Omental fat pad (tissue), 3 donors: ENCODE measurements at regions not wholly inside any gene's neighbourhood (a gene's known extent, or its start where the extent isn't known, plus 50 kb on each side); places are given as distances from the start of the nearest gene placed in this dataset.

Source experiments
- ATAC-seq: fragments of 150-250 bp; one replicate; pipeline ENCODE4 v1.9.1; 2016; ENCODE audit warnings: mild to moderate bottlenecking, moderate library complexity; ENCODE audit not compliant: low FRiP score
- DNase-seq: peaks from one replicate; pipeline ENCODE4 v3.0.0-alpha.2; 2019; ENCODE audit warnings: low spot score
- CTCF ChIP-seq, 3 donors: fragments of 450-650 bp; IDR thresholded peaks; one replicate each; pipeline ENCODE4 v1.5.1; 2016 to 2017; ENCODE audit warnings: antibody characterized with exemption in 3 of 3, mild to moderate bottlenecking in 3 of 3, moderate library complexity in 2 of 3

GRCh38 chr3:167898091-167898490, 162.6 kb downstream of the SERPINI1 start:
- no peak for ATAC-seq
- TF ChIP-seq CTCF (IDR thresholded peaks at IDR 0.05), result no peak

GRCh38 chr3:167895684-167896083, 160.2 kb downstream of the SERPINI1 start:
- ATAC-seq (no peak), DNase-seq (no peak)
- TF ChIP-seq CTCF (IDR thresholded peaks at IDR 0.05), result no peak

More at GRCh38 chr3:167898091-167898490, 162.6 kb downstream of the SERPINI1 start:
- no peak for DNase-seq

GRCh38 chr3:167895178-167895577, 159.7 kb downstream of the SERPINI1 start:
- TF ChIP-seq CTCF (IDR thresholded peaks at IDR 0.05), result no peak
- ATAC-seq (no peak), DNase-seq (no peak)

- no peak for ATAC-seq
- no peak for DNase-seq
- no peak for TF ChIP-seq CTCF (IDR thresholded peaks at IDR 0.05)
Measured at GRCh38 chr3:167892205-167892604, 156.7 kb downstream of the SERPINI1 start.

- no peak for DNase-seq
- no peak for ATAC-seq
- TF ChIP-seq CTCF (IDR thresholded peaks at IDR 0.05), result no peak
Measured at GRCh38 chr3:167887096-167887495, 151.6 kb downstream of the SERPINI1 start.

- ATAC-seq (no peak), DNase-seq (no peak)
- no peak for TF ChIP-seq CTCF (IDR thresholded peaks at IDR 0.05)
Measured at GRCh38 chr3:167886690-167887089, 151.2 kb downstream of the SERPINI1 start.

GRCh38 chr3:167885277-167885676, 149.8 kb downstream of the SERPINI1 start:
- TF ChIP-seq CTCF (IDR thresholded peaks at IDR 0.05), result no peak
- no peak for DNase-seq
- ATAC-seq, result no peak
